H1 (cell line): ENCODE measurements at regions not wholly inside any gene's neighbourhood (a gene's known extent, or its start where the extent isn't known, plus 50 kb on each side); places are given as distances from the start of the nearest gene placed in this dataset.

ENCODE experiments used
- CTCF ChIA-PET: fragments of 300-600 bp; sonication (Branson Sonifier 250); formaldehyde crosslinking; loops from one replicate; lab custom pipeline; 2021; ENCODE audit not compliant: partially characterized antibody; lab: Charles Lee
- POLR2A ChIA-PET: fragments of 300-600 bp; sonication (Branson Sonifier 250); formaldehyde crosslinking; loops from one replicate; lab custom pipeline; 2021; ENCODE audit warnings: inconsistent platforms; ENCODE audit not compliant: partially characterized antibody; lab: Charles Lee
- DNase-seq, 2 experiments: peaks; one replicate each; pipeline versions ENCODE4 v3.0.0 to v3.0.0-alpha.2; 2010 to 2022; ENCODE audit warnings: low spot score in 2 of 2, low read depth in 1 of 2, mixed read lengths in 1 of 2
- FAIRE-seq: peaks from 2 replicates; lab custom pipeline; 2011; peaks lifted over from hg19 to GRCh38; lab: Jason Lieb, UNC
- H2AFZ ChIP-seq: 2 replicates; pipeline ENCODE4 v1.8.1; 2012; ENCODE audit warnings: low read length, inconsistent platforms
- H2AK5ac ChIP-seq: 2 replicates; pipeline ENCODE4 v1.6.1; 2013; ENCODE audit warnings: low read depth, low read length
- H2BK120ac ChIP-seq: replicated peaks from 2 replicates; pipeline ENCODE3; 2013; ENCODE audit warnings: low read depth, low read length, inconsistent platforms
- H2BK12ac ChIP-seq: 2 replicates; pipeline ENCODE4 v1.6.1; 2013; ENCODE audit warnings: low read depth, low read length
- H2BK15ac ChIP-seq: 2 replicates; pipeline ENCODE4 v1.6.1; 2013; ENCODE audit warnings: low read length
- H2BK20ac ChIP-seq: 2 replicates; pipeline ENCODE4 v1.6.1; 2013; ENCODE audit warnings: low read length
- H2BK5ac ChIP-seq: 2 replicates; pipeline ENCODE4 v1.6.1; 2013; ENCODE audit warnings: low read depth, low read length
- H3K14ac ChIP-seq: 2 replicates; pipeline ENCODE4 v1.6.1; 2013; ENCODE audit warnings: inconsistent platforms; ENCODE audit not compliant: insufficient read length
- H3K18ac ChIP-seq: 2 replicates; pipeline ENCODE4 v1.6.1; 2013; ENCODE audit warnings: low read length; ENCODE audit errors: extremely low read depth
- H3K23ac ChIP-seq: 2 replicates; pipeline ENCODE4 v1.6.1; 2013; ENCODE audit warnings: inconsistent platforms; ENCODE audit not compliant: insufficient read length
- H3K23me2 ChIP-seq: 2 replicates; pipeline ENCODE4 v1.6.1; 2013; ENCODE audit warnings: low read depth, low read length
- H3K27ac ChIP-seq: 2 replicates; pipeline ENCODE4 v1.6.1; 2011; ENCODE audit warnings: low read depth, low read length, inconsistent platforms
- H3K27me3 ChIP-seq, 4 experiments: replicated peaks in 1 of 4; 1 replicate in 1 of 4; 2 replicates in 3 of 4; pipeline versions ENCODE4 v1.6.1 to v1.8.1; 2011 to 2013; ENCODE audit warnings: low read length in 3 of 4, mild to moderate bottlenecking in 3 of 4, inconsistent platforms in 2 of 4, mixed read lengths in 2 of 4, moderate library complexity in 1 of 4; ENCODE audit not compliant: control insufficient read depth in 3 of 4, insufficient read depth in 3 of 4; ENCODE audit errors: extremely low read depth in 1 of 4
- H3K36me3 ChIP-seq, 4 experiments: 2 replicates each; pipeline versions ENCODE4 v1.6.1 to v1.8.1; 2011 to 2013; ENCODE audit warnings: mild to moderate bottlenecking in 4 of 4, low read length in 3 of 4, moderate library complexity in 2 of 4, control low read depth in 1 of 4, inconsistent platforms in 1 of 4; ENCODE audit not compliant: insufficient read depth in 4 of 4, control insufficient read depth in 2 of 4
- H3K4ac ChIP-seq: replicated peaks from 2 replicates; pipeline ENCODE3; 2013; ENCODE audit warnings: low read length, low read depth, mixed read lengths, inconsistent platforms; ENCODE audit not compliant: insufficient read length
- H3K4me1 ChIP-seq, 4 experiments: replicated peaks in 1 of 4; 1 replicate in 1 of 4; 2 replicates in 3 of 4; pipeline versions ENCODE4 v1.6.1 to v1.8.1; 2011 to 2013; ENCODE audit warnings: low read length in 3 of 4, inconsistent platforms in 2 of 4, mixed read lengths in 1 of 4; ENCODE audit not compliant: insufficient read depth in 4 of 4, control insufficient read depth in 3 of 4
- H3K4me2 ChIP-seq, 2 experiments: 2 replicates each; pipeline versions ENCODE4 v1.6.1 to v1.8.1; 2011 to 2013; ENCODE audit warnings: low read depth in 2 of 2, low read length in 2 of 2, control low read depth in 1 of 2, inconsistent platforms in 1 of 2, mild to moderate bottlenecking in 1 of 2; ENCODE audit not compliant: insufficient read depth in 1 of 2
- H3K4me3 ChIP-seq, 4 experiments: fragments of 200-600, 300-600 bp in 1 of 4; sonication (generic), shearing (Covaris generic), sonication (Bioruptor Twin) in 1 of 4; 2 replicates each; pipeline versions ENCODE4 v1.5.1 to v1.8.1; 2011 to 2016; ENCODE audit warnings: low read length in 4 of 4, low read depth in 3 of 4, control low read depth in 2 of 4, inconsistent platforms in 2 of 4, mild to moderate bottlenecking in 2 of 4, mixed read lengths in 1 of 4, moderate library complexity in 1 of 4; ENCODE audit not compliant: insufficient read depth in 2 of 4; ENCODE audit errors: extremely low read depth in 1 of 4
- H3K56ac ChIP-seq: replicated peaks from 2 replicates; pipeline ENCODE3; 2013; ENCODE audit warnings: low read depth, mild to moderate bottlenecking, mixed read lengths, low read length, inconsistent platforms; ENCODE audit not compliant: insufficient read length
- H3K79me1 ChIP-seq: 2 replicates; pipeline ENCODE4 v1.6.1; 2013; ENCODE audit warnings: low read depth, low read length, control low read depth
- H3K79me2 ChIP-seq, 2 experiments: 2 replicates each; pipeline versions ENCODE4 v1.6.1 to v1.8.1; 2012 to 2013; ENCODE audit warnings: low read length in 2 of 2, mild to moderate bottlenecking in 2 of 2, inconsistent platforms in 1 of 2; ENCODE audit not compliant: insufficient read depth in 2 of 2, control insufficient read depth in 1 of 2
- H3K9ac ChIP-seq, 4 experiments: replicated peaks in 1 of 4; 1 replicate in 1 of 4; 2 replicates in 3 of 4; pipeline versions ENCODE4 v1.6.1 to v1.8.1; 2011 to 2013; ENCODE audit warnings: low read depth in 3 of 4, low read length in 3 of 4, control low read depth in 2 of 4, mild to moderate bottlenecking in 2 of 4, moderate library complexity in 2 of 4, inconsistent platforms in 1 of 4; ENCODE audit errors: extremely low read depth in 1 of 4
- H3K9me3 ChIP-seq, 2 experiments: 2 replicates each; pipeline versions ENCODE4 v1.6.1 to v1.8.1; 2012 to 2013; ENCODE audit warnings: mild to moderate bottlenecking in 2 of 2, moderate library complexity in 2 of 2, control low read depth in 1 of 2, inconsistent platforms in 1 of 2, low read depth in 1 of 2, low read length in 1 of 2, mixed read lengths in 1 of 2; ENCODE audit not compliant: insufficient read depth in 2 of 2
- H4K20me1 ChIP-seq, 2 experiments: replicated peaks in 1 of 2; 2 replicates each; pipeline versions ENCODE3 to v1.8.1; 2011 to 2013; ENCODE audit warnings: inconsistent platforms in 2 of 2, low read length in 2 of 2, mild to moderate bottlenecking in 1 of 2; ENCODE audit not compliant: insufficient read depth in 2 of 2, control insufficient read depth in 1 of 2
- H4K5ac ChIP-seq: 2 replicates; pipeline ENCODE4 v1.6.1; 2013; ENCODE audit warnings: low read length, low read depth, mixed read lengths, inconsistent platforms; ENCODE audit not compliant: insufficient read length
- H4K8ac ChIP-seq: 2 replicates; pipeline ENCODE4 v1.8.0; 2013; ENCODE audit warnings: mild to moderate bottlenecking, moderate library complexity, low read length, inconsistent platforms; ENCODE audit not compliant: insufficient read depth; ENCODE audit errors: extremely low read depth
- H4K91ac ChIP-seq: replicated peaks from 2 replicates; pipeline ENCODE3; 2013; ENCODE audit warnings: low read length, mixed read lengths, inconsistent platforms; ENCODE audit not compliant: insufficient read length
- CHD2 ChIP-seq: IDR thresholded peaks from 2 replicates; pipeline ENCODE4 v1.6.1; 2012; ENCODE audit warnings: low read length, improper control_type of control experiment
- HDAC2 ChIP-seq, 2 experiments: fragments of 300-600 bp in 1 of 2; sonication (generic) in 1 of 2; IDR thresholded peaks; 2 replicates each; pipeline ENCODE4 v1.6.1; 2011 to 2012; ENCODE audit warnings: low read depth in 2 of 2, low read length in 2 of 2, mild to moderate bottlenecking in 2 of 2, moderate library complexity in 2 of 2, borderline replicate concordance in 1 of 2, inconsistent platforms in 1 of 2
- WGBS, 2 experiments: shearing (Covaris generic) in 1 of 2; methylation state at CpG; one replicate each; pipeline versions ENCODE4 v1.1.6 to v1.1.7; 2013 to 2015; ENCODE audit warnings: low lambda C conversion rate in 2 of 2, mixed read lengths in 2 of 2, inconsistent platforms in 1 of 2, low coverage in 1 of 2, missing lambda C conversion rate in 1 of 2; ENCODE audit not compliant: insufficient replicate concordance in 2 of 2, insufficient coverage in 1 of 2, insufficient read length in 1 of 2; ENCODE audit errors: extremely low coverage in 1 of 2, missing lambda C conversion rate in 1 of 2; 5-methylcytosine and 5-hydroxymethylcytosine counted together

DNA sequence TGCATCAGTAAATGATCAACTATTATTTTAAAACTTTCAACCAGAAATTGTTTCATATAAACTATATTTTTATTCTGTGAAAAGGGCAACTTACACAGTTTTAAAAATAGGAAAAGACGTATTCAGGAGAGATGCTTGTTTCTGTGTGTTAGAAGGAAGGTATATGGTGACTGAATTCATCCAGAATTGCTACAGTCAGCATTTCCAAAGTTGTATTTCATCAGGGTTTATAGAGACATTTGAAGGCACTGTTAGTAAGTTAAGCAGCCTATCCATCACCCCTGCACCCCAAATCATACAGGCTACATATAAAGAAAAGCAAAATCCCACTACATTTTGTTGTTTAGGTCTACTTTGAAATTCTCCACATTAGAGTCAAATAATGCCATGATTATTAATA lies 716.0 kb downstream of the KCTD16 start:
- H4K8ac ChIP-seq: no peak overlapping the region
- no peak overlapping the region for H3K4me2 ChIP-seq
- H3K4me3 ChIP-seq: no peak overlapping the region
- ChIA-PET POLR2A (no interaction called here), CTCF (interaction anchor here (0.7 kb wide), 1 partner anchor 289 kb away, joined by 7 read pairs; no protein-coding TSS in a partner anchor)
- no peak overlapping the region for H2BK20ac ChIP-seq
- H3K27me3 ChIP-seq: no peaks in the 10 kb centered on the region
- WGBS, 2 experiments: 88% methylated on average over 1 of the region's 1 CpG; no CpG with 5 or more reads in 1 of the 2 experiments
- no peak overlapping the region for H3K18ac ChIP-seq
- TF ChIP-seq HDAC2 (IDR thresholded peaks at IDR 0.05; ENCODE audit: borderline replicate concordance in 1 of 2, low read depth in 2 of 2, low read length in 2 of 2): no peak
- no peak for TF ChIP-seq CHD2
- H3K23me2 ChIP-seq: no peaks in the 10 kb centered on the region
- no peaks in the 10 kb centered on the region for H3K79me1 ChIP-seq
- H4K91ac ChIP-seq: no peak overlapping the region
- H3K56ac ChIP-seq: no peak overlapping the region
- no peak overlapping the region for H2BK120ac ChIP-seq
- no peak overlapping the region for H3K9ac ChIP-seq
- no peaks in the 10 kb centered on the region for H3K4me1 ChIP-seq
- no peaks in the 10 kb centered on the region for H3K79me2 ChIP-seq
- H2AK5ac ChIP-seq: no peak overlapping the region
- H2BK15ac ChIP-seq: no peak overlapping the region
- H3K27ac ChIP-seq: no peak overlapping the region
- no peak overlapping the region for H4K5ac ChIP-seq
- H4K20me1 ChIP-seq: no peaks in the 10 kb centered on the region
- no peak overlapping the region for H2BK5ac ChIP-seq
- FAIRE-seq (no peak), DNase-seq (no peak)
- H2BK12ac ChIP-seq: no peak overlapping the region
- no peaks in the 10 kb centered on the region for H3K9me3 ChIP-seq
- H3K23ac ChIP-seq: no peak overlapping the region
- no peak overlapping the region for H3K4ac ChIP-seq
- H3K36me3 ChIP-seq: no peaks in the 10 kb centered on the region
- H2AFZ ChIP-seq: no peak overlapping the region
- H3K14ac ChIP-seq: no peak overlapping the region
